IMR-90 (cell line): ENCODE measurements at regions not wholly inside any gene's neighbourhood (a gene's known extent, or its start where the extent isn't known, plus 50 kb on each side); places are given as distances from the start of the nearest gene placed in this dataset.

Experiments used
- ATAC-seq: fragments of 200-7000 bp; cut with Tn5 transposase; 2 replicates; pipeline ENCODE4 v1.9.1; 2020; ENCODE audit warnings: low read depth, mild to moderate bottlenecking, moderate library complexity
- BruUV-seq: library from RNA; stranded (reverse); fragments of 400-500 nt; replicated peaks from 2 replicates; lab custom pipeline; 2021; lab: Mats Ljungman, UMichigan
- CTCF ChIA-PET: fragments of 300-600 bp; formaldehyde crosslinking; extraction: SDS; loops from one replicate; lab custom pipeline; 2021; ENCODE audit warnings: antibody characterized with exemption; lab: Yijun Ruan, JAX
- POLR2A ChIA-PET: fragments of 300-600 bp; sonication (Branson Sonifier 250); formaldehyde crosslinking; loops from one replicate; lab custom pipeline; 2022; ENCODE audit warnings: antibody characterized with exemption; ENCODE audit not compliant: unreplicated experiment; lab: Charles Lee
- DNase-seq: peaks from one replicate; pipeline ENCODE4 v3.0.0; 2013
- H2AFZ ChIP-seq: replicated peaks from 2 replicates; pipeline ENCODE3; 2013; ENCODE audit warnings: low read length, mild to moderate bottlenecking; ENCODE audit not compliant: poor library complexity
- H2AK5ac ChIP-seq: 2 replicates; pipeline ENCODE4 v1.6.1; 2013; ENCODE audit warnings: low read depth, low read length, inconsistent platforms
- H2AK9ac ChIP-seq: replicated peaks from 2 replicates; pipeline ENCODE3; 2013; ENCODE audit warnings: mild to moderate bottlenecking, low read depth, low read length, moderate library complexity; ENCODE audit not compliant: poor library complexity
- H2BK120ac ChIP-seq: 2 replicates; pipeline ENCODE4 v1.6.1; 2013; ENCODE audit warnings: low read depth, low read length, inconsistent platforms
- H2BK15ac ChIP-seq: 3 replicates; pipeline ENCODE4 v1.6.1; 2013; ENCODE audit warnings: low read depth, low read length, inconsistent platforms
- H2BK20ac ChIP-seq: 2 replicates; pipeline ENCODE4 v1.6.1; 2013; ENCODE audit warnings: low read depth, mild to moderate bottlenecking, inconsistent platforms, low read length, moderate library complexity
- H2BK5ac ChIP-seq: 2 replicates; pipeline ENCODE4 v1.6.1; 2013; ENCODE audit warnings: mild to moderate bottlenecking, low read depth, low read length, inconsistent platforms; ENCODE audit not compliant: poor library complexity, severe bottlenecking
- H3K14ac ChIP-seq: replicated peaks from 2 replicates; pipeline ENCODE4 v1.6.1; 2013; ENCODE audit warnings: low read depth, low read length, inconsistent platforms
- H3K18ac ChIP-seq: 2 replicates; pipeline ENCODE4 v1.6.1; 2013; ENCODE audit warnings: low read depth, low read length, control low read depth
- H3K23ac ChIP-seq: 2 replicates; pipeline ENCODE4 v1.6.1; 2013; ENCODE audit warnings: low read depth, low read length, inconsistent platforms
- H3K27ac ChIP-seq: 2 replicates; pipeline ENCODE4 v1.5.1; 2013; ENCODE audit warnings: mild to moderate bottlenecking, control low read depth, low read length; ENCODE audit not compliant: insufficient read depth
- H3K27me3 ChIP-seq: 2 replicates; pipeline ENCODE4 v1.6.1; 2013; ENCODE audit warnings: low read length; ENCODE audit not compliant: control insufficient read depth, insufficient read depth
- H3K36me3 ChIP-seq: 2 replicates; pipeline ENCODE4 v1.6.1; 2013; ENCODE audit warnings: low read length, mixed read lengths; ENCODE audit not compliant: control insufficient read depth, insufficient read depth
- H3K4ac ChIP-seq: 2 replicates; pipeline ENCODE4 v1.6.1; 2013; ENCODE audit warnings: low read depth, low read length, inconsistent platforms
- H3K4me1 ChIP-seq: 2 replicates; pipeline ENCODE4 v1.6.1; 2013; ENCODE audit warnings: low read length, mixed read lengths; ENCODE audit not compliant: control insufficient read depth, insufficient read depth
- H3K4me2 ChIP-seq: 2 replicates; pipeline ENCODE4 v1.6.1; 2013; ENCODE audit warnings: low read depth, mild to moderate bottlenecking, control low read depth, low read length, moderate library complexity
- H3K4me3 ChIP-seq: 2 replicates; pipeline ENCODE4 v1.5.1; 2013; ENCODE audit warnings: low read depth, mild to moderate bottlenecking, control low read depth, low read length, moderate library complexity; ENCODE audit not compliant: insufficient read depth
- H3K56ac ChIP-seq: 2 replicates; pipeline ENCODE4 v1.6.1; 2013; ENCODE audit warnings: low read length, inconsistent platforms; ENCODE audit not compliant: insufficient read depth; ENCODE audit errors: extremely low read depth
- H3K79me1 ChIP-seq, 2 experiments: 2 replicates each; pipeline ENCODE4 v1.6.1; 2013; ENCODE audit warnings: low read length in 2 of 2, inconsistent platforms in 1 of 2, low read depth in 1 of 2
- H3K9ac ChIP-seq: 2 replicates; pipeline ENCODE4 v1.6.1; 2013; ENCODE audit warnings: low read depth, low read length, control low read depth
- H3K9me1 ChIP-seq: 2 replicates; pipeline ENCODE4 v1.6.1; 2013; ENCODE audit warnings: low read length, inconsistent platforms; ENCODE audit not compliant: insufficient read depth
- H3K9me3 ChIP-seq: 2 replicates; pipeline ENCODE4 v1.6.1; 2013; ENCODE audit warnings: low read length; ENCODE audit not compliant: control insufficient read depth, insufficient read depth
- H4K20me1 ChIP-seq: 2 replicates; pipeline ENCODE4 v1.6.1; 2013; ENCODE audit warnings: low read length, inconsistent platforms; ENCODE audit not compliant: insufficient read depth
- H4K5ac ChIP-seq: 2 replicates; pipeline ENCODE4 v1.6.1; 2013; ENCODE audit warnings: mild to moderate bottlenecking, low read depth, low read length, control low read depth
- H4K8ac ChIP-seq, 2 experiments: 2 replicates each; pipeline ENCODE4 v1.6.1; 2013; ENCODE audit warnings: low read depth in 2 of 2, low read length in 2 of 2, control low read depth in 1 of 2, inconsistent platforms in 1 of 2
- H4K91ac ChIP-seq: 2 replicates; pipeline ENCODE4 v1.6.1; 2013; ENCODE audit warnings: low read depth, low read length, inconsistent platforms; ENCODE audit not compliant: insufficient read depth
- FOS ChIP-seq: fragments of 150-350 bp; IDR thresholded peaks from 2 replicates; pipeline ENCODE4 v1.6.1; 2016; ENCODE audit warnings: low read depth, low read length
- MAZ ChIP-seq: IDR thresholded peaks from 2 replicates; pipeline ENCODE4 v1.6.1; 2012; ENCODE audit warnings: low read depth, mild to moderate bottlenecking, low read length, improper control_type of control experiment, moderate library complexity, borderline replicate concordance
- MXI1 ChIP-seq: IDR thresholded peaks from 2 replicates; pipeline ENCODE4 v1.6.1; 2012; ENCODE audit warnings: low read depth, mild to moderate bottlenecking, low read length, moderate library complexity, borderline replicate concordance
- NFE2L2 ChIP-seq: fragments of 150-350 bp; IDR thresholded peaks from 2 replicates; pipeline ENCODE4 v1.6.1; 2016; ENCODE audit warnings: low read depth, mild to moderate bottlenecking, low read length
- RFX5 ChIP-seq: IDR thresholded peaks from 2 replicates; pipeline ENCODE4 v1.8.0; 2012; ENCODE audit warnings: low read depth, mild to moderate bottlenecking, low read length, moderate library complexity
- WGBS, 2 experiments: methylation state at CpG; one replicate each; pipeline versions ENCODE4 v1.1.5 to v1.1.7; 2013; ENCODE audit warnings: missing lambda C conversion rate in 2 of 2; ENCODE audit not compliant: insufficient read length in 1 of 2; ENCODE audit errors: extremely low coverage in 2 of 2; 5-methylcytosine and 5-hydroxymethylcytosine counted together
- dilution Hi-C: fragments of 300-500 bp; cut with HindIII; formaldehyde crosslinking; loops from one replicate; pipeline ENCODE4 v1.14.3; 2018; ENCODE audit warnings: low sequenced_read_pairs; ENCODE audit not compliant: unreplicated experiment
- in situ Hi-C: fragments of 300-500 bp; cut with MboI; formaldehyde crosslinking; loops from 3 replicates; pipeline ENCODE4 v1.14.3; 2019; ENCODE audit warnings: low sequenced_read_pairs, inconsistent platforms, mixed read lengths
- intact Hi-C: fragments of 100-400 bp; cut with micrococcal nuclease; formaldehyde crosslinking; loops from 2 replicates; pipeline ENCODE4 v1.10.0; 2022

- no peak for TF ChIP-seq NFE2L2
- no peak for TF ChIP-seq MXI1
- no peak for TF ChIP-seq RFX5
- TF ChIP-seq FOS: no peak
- TF ChIP-seq MAZ: no peak
- Histone ChIP-seq H3K79me1 (no peaks in the 10 kb centered on the region), H3K9ac (no peak overlapping the region), H3K9me1 (no peaks in the 10 kb centered on the region), H3K27me3 (no peaks in the 10 kb centered on the region), H4K91ac (no peak overlapping the region), H2AK9ac (no peak overlapping the region), H3K14ac (no peak overlapping the region), H4K8ac (no peak overlapping the region), H3K9me3 (peaks cover 5% of the 10 kb centered on the region; the same call in 1 of the 2 replicates), H2BK120ac (no peak overlapping the region), H2BK5ac (no peak overlapping the region), H3K4me1 (no peaks in the 10 kb centered on the region), H4K20me1 (no peaks in the 10 kb centered on the region), H2AK5ac (no peak overlapping the region), H3K36me3 (no peaks in the 10 kb centered on the region), H2AFZ (no peak overlapping the region), H3K4me2 (no peak overlapping the region), H3K23ac (no peak overlapping the region), H3K27ac (no peak overlapping the region), H3K18ac (no peak overlapping the region), H3K4ac (no peak overlapping the region), H3K4me3 (no peak overlapping the region), H2BK20ac (no peak overlapping the region), H2BK15ac (no peak overlapping the region), H4K5ac (no peak overlapping the region), H3K56ac (no peak overlapping the region)
- dilution Hi-C loops: no loop called here
- no CpG with 5 or more reads among the region's 2 CpGs for WGBS, 2 experiments
- DNase-seq: no peak
- no TSS peak for BruUV-seq
- CTCF ChIA-PET: no interaction called here
- ATAC-seq: no peak
- in situ Hi-C loops: no loop called here
- POLR2A ChIA-PET: no interaction called here
- intact Hi-C loops: no loop called here
Observed at GRCh38 chr20:12744037-12744436, 264.7 kb upstream of the SPTLC3 start.
